DND-41 (cell line): ENCODE measurements at regions not wholly inside any gene's neighbourhood (a gene's known extent, or its start where the extent isn't known, plus 50 kb on each side); places are given as distances from the start of the nearest gene placed in this dataset.
A peak's percentile ranks its signal among the peaks of the same experiment; 100 is the strongest.

Experiments
- EZH2 ChIP-seq: IDR thresholded peaks from 3 replicates; pipeline ENCODE4 v1.6.1; 2012; ENCODE audit warnings: borderline replicate concordance, low read depth, mild to moderate bottlenecking, moderate library complexity, low read length, inconsistent platforms; ENCODE audit not compliant: severe bottlenecking
- TF ChIP-seq, protein P1 (sequence below): IDR thresholded peaks from 2 replicates; pipeline ENCODE4 v1.5.1; 2012; ENCODE audit warnings: borderline replicate concordance, low read length, moderate library complexity, mild to moderate bottlenecking; ENCODE audit not compliant: poor library complexity, severe bottlenecking; ENCODE audit errors: extremely low read depth

DNA sequence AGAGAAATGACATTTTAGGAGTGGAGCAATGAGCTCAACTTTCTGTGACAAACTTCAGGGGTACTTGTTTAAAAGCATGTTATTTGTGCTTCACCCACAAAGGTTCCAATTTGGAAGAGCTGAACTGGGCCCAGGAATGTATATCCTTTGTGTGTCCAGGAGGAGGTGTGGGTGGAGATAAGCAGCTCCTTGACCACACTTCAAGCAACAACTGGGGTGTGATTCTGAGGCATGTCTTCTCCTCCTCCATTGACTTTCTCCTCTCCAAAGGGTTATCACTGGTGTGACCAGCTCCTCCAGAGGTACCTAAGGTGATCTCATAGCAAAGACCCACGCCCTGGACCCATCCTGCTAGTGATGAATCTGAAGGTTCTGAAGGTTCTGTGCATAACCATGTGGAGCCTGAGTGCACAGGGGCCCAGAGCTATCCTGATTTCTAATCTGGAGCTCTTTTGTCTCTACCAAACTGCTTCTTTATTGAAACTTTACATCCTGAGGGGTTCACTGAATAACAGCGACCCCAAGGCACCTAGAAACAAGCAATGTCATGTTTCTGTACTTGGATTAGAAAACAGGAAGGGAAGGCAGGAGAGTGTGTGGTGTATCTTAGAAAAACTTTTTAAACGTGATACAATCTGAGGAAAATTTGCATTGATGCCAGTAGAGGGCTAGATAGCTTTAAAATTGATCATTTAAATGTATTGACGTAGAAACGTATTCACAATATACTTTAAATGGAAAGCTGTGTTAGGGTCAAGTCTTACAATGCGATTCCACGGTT is 60.9 kb upstream of the CD93 start:
- no peak for TF ChIP-seq EZH2
- TF ChIP-seq, protein P1, sequence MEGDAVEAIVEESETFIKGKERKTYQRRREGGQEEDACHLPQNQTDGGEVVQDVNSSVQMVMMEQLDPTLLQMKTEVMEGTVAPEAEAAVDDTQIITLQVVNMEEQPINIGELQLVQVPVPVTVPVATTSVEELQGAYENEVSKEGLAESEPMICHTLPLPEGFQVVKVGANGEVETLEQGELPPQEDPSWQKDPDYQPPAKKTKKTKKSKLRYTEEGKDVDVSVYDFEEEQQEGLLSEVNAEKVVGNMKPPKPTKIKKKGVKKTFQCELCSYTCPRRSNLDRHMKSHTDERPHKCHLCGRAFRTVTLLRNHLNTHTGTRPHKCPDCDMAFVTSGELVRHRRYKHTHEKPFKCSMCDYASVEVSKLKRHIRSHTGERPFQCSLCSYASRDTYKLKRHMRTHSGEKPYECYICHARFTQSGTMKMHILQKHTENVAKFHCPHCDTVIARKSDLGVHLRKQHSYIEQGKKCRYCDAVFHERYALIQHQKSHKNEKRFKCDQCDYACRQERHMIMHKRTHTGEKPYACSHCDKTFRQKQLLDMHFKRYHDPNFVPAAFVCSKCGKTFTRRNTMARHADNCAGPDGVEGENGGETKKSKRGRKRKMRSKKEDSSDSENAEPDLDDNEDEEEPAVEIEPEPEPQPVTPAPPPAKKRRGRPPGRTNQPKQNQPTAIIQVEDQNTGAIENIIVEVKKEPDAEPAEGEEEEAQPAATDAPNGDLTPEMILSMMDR: peak; percentile 2
